ENCODE measurements at regions not wholly inside any gene's neighbourhood (a gene's known extent, or its start where the extent isn't known, plus 50 kb on each side); places are given as distances from the start of the nearest gene placed in this dataset.

DNA sequence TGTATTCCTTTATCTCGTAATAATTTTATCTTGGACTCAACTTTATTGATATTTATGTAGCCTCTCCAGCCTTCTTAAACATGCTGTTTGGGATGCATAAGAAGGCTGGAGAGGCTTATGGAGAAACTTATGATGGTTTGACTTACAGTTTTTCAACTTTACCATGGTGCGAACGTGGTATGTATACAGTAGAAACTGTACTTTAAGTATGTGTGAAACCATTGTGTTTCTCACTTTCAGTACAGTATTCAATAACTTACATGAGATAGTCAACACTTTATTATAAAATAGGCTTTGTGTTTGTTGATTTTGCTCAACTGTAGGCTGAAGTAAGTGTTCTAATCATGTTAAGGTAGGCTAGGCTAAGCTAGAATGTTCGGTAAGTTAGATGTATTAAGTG is 206.8 kb downstream of the SEC14L1 start:
- CTCF ChIA-PET, result no interaction called here

DNA sequence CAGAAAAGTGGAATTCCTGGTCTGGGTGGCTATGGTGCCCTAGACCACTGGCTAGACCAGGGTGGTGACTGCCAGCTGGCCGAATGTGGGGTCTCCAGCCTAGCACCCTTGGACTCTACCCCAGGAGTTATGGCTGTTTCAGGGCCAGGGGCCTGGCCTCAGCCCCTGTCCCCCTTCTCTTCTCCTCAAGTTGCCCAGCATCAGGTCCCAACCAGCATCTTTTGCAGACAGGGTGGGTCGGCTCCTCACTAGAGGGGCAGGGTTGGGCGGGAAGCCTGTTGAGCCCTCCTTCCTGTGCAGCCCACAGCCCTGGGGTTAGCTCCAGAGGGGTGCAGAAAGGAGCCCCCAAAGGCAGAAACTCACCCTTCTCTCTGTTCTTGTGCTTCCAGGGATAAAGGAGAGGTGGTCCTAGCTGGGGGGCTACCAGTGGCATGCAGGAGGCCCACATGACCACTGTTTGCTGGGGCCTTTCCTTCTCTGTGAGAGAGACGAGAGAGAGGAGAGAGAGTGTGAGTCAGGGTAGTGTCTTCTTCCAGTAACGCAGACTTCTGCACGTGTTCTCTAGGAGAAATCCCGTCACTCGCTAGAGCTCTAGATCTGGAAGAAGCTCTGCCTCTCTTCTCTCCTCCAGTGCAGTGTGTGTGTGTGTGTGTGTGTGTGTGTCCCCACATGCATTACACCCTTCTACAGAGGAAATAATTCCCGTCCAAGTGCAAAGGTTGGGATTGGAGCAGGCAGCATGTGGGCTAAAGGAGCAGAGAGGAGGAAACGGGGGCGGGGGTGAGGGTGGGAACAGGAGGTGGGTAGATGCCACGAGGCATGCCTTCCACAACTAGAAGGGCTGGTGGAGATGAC is 209.4 kb downstream of the SEC14L1 start:
- CTCF ChIA-PET, result interaction anchor here (1.6 kb wide), 1 partner anchor 25 kb away, joined by 5 read pairs; no protein-coding TSS in a partner anchor
- H3K27ac Mint-ChIP-seq, result no peak overlapping the region
- no peaks in the 10 kb centered on the region for H3K9me3 Mint-ChIP-seq
- H3K4me3 Mint-ChIP-seq, result no peak overlapping the region
- peaks cover 38% of the 10 kb centered on the region for H3K4me1 Mint-ChIP-seq (ENCODE audit: low read depth)
- DNase-seq, result no peak
- intact Hi-C loops (cut with micrococcal nuclease), result no loop called here
- no peaks in the 10 kb centered on the region for H3K36me3 Mint-ChIP-seq (ENCODE audit: low read depth)
- H3K27me3 Mint-ChIP-seq (ENCODE audit: low read depth), result no peaks in the 10 kb centered on the region

More for the DNA sequence above, 206.8 kb downstream of the SEC14L1 start:
- Mint-ChIP-seq H3K36me3 (ENCODE audit: low read depth) (no peaks in the 10 kb centered on the region), H3K27me3 (ENCODE audit: low read depth) (no peaks in the 10 kb centered on the region), H3K9me3 (peaks cover 2% of the 10 kb centered on the region), H3K27ac (no peak overlapping the region), H3K4me1 (ENCODE audit: low read depth) (peaks cover 40% of the 10 kb centered on the region), H3K4me3 (no peak overlapping the region)
- intact Hi-C loops (cut with micrococcal nuclease), result no loop called here
- DNase-seq, result no peak

DNA sequence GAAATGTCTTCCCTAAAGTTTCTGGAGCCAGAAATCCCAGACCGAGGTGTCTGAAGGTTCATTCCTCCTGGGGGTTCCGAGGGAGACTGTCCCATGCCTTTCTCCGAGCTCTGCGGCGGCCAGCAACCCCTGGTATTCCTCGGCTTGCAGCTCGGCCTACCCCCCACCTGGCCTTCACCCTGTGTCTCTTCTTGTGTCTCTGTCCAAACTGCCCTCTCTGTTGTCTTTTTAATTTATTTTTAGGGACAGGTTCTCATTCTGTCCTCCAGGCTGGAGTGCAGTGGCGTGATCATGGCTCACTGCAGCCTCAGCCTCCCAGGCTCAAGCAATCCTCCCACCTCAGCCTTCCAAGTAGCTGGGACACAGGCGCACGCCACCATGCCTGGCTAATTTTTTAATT is 211.7 kb downstream of the SEC14L1 start:
- H3K4me1 Mint-ChIP-seq (ENCODE audit: low read depth), result peaks cover 45% of the 10 kb centered on the region

DNA sequence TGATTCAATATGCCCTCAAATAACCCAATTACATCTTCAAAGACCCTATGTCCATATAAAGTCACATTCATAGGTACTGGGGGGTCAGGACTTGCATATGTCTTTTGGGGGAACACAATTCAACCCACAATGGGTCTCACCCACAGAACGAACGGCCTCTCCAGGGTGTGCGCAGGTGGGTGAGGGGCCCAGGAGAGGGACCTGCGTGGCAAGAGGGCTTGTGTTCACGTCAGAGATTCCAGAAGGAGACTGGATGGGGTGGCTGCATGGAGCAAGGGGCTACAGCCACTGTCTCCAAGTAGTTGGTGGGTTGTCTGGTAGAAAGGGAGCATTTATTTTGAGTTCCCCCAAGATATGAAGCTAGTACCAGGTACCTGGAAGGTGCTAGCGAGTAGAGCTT is 212.2 kb downstream of the SEC14L1 start:
- Mint-ChIP-seq H3K9me3 (no peaks in the 10 kb centered on the region), H3K4me3 (no peak overlapping the region), H3K36me3 (ENCODE audit: low read depth) (no peaks in the 10 kb centered on the region), H3K4me1 (ENCODE audit: low read depth) (peaks cover 46% of the 10 kb centered on the region), H3K27me3 (ENCODE audit: low read depth) (no peaks in the 10 kb centered on the region), H3K27ac (peak overlapping the region; percentile 35)
- DNase-seq, result no peak
- CTCF ChIA-PET, result no interaction called here
- intact Hi-C loops (cut with micrococcal nuclease), result no loop called here

More for the DNA sequence above, 211.7 kb downstream of the SEC14L1 start:
- CTCF ChIA-PET, result no interaction called here
- Mint-ChIP-seq H3K27ac (no peak overlapping the region), H3K9me3 (no peaks in the 10 kb centered on the region), H3K4me3 (no peak overlapping the region), H3K36me3 (ENCODE audit: low read depth) (no peaks in the 10 kb centered on the region), H3K27me3 (ENCODE audit: low read depth) (no peaks in the 10 kb centered on the region)
- DNase-seq, result no peak
- intact Hi-C loops (cut with micrococcal nuclease), result no loop called here

DNA sequence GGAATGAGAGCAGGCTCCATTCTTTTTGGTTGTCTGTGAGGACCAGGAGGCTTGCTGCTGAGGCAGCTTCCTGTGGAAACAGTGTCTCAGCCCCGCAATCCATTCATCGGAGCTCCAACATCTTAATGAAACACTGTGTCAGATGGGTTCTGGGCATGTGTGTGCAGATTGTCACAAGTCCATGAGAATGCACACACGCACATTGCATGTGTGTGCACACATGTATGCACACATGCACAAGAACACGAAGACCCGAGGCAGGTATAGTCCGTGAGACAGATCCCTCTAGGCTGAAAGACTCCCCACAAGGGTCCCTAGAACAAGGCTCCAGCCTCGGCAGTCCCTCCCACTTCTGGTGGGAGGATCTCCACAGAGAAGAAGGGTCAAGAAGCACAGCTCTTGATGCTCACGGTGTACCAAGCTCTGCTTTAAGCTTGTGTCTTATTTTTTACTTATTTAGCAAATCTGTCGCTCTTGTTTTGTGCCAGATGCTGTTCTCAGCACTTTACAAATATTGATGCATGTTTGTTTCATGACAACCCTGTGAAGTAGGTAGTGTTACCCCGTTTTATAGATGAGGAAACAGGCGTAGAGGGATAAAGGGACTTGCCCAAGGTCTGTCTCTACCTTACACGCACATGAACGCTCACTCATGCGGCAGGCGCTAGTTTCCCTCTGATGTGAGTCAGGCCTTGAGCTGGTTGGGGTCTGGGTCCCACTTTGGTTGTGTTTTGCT is 213.1 kb downstream of the SEC14L1 start:
- Mint-ChIP-seq H3K36me3 (ENCODE audit: low read depth) (no peaks in the 10 kb centered on the region), H3K4me1 (ENCODE audit: low read depth) (peaks cover 46% of the 10 kb centered on the region), H3K27ac (no peak overlapping the region), H3K27me3 (ENCODE audit: low read depth) (no peaks in the 10 kb centered on the region), H3K4me3 (no peak overlapping the region), H3K9me3 (no peaks in the 10 kb centered on the region)
- intact Hi-C loops (cut with micrococcal nuclease), result no loop called here
- CTCF ChIA-PET, result interaction anchor here (1.4 kb wide), 1 partner anchor 21 kb away, joined by 3 read pairs; no protein-coding TSS in a partner anchor
- DNase-seq, result no peak

DNA sequence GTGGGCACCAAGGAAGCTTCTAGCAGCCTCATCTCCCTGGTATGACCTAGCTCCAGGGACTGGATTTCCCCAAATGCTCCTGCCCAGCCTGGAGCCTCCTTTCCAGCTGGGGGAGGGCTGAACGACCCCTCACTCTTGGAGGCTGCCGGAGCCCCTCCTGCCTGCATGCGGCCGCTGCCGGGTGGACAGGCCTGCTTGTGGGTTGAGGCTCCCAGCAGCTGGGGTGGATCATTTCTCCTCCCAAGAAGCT is 213.6 kb downstream of the SEC14L1 start:
- Mint-ChIP-seq H3K4me1 (ENCODE audit: low read depth) (peaks cover 46% of the 10 kb centered on the region), H3K27me3 (ENCODE audit: low read depth) (no peaks in the 10 kb centered on the region), H3K9me3 (no peaks in the 10 kb centered on the region), H3K27ac (no peak overlapping the region), H3K36me3 (ENCODE audit: low read depth) (no peaks in the 10 kb centered on the region), H3K4me3 (no peak overlapping the region)
- CTCF ChIA-PET, result interaction anchor here (1.4 kb wide), 1 partner anchor 21 kb away, joined by 3 read pairs; no protein-coding TSS in a partner anchor
- intact Hi-C loops (cut with micrococcal nuclease), result no loop called here
- no peak for DNase-seq

DNA sequence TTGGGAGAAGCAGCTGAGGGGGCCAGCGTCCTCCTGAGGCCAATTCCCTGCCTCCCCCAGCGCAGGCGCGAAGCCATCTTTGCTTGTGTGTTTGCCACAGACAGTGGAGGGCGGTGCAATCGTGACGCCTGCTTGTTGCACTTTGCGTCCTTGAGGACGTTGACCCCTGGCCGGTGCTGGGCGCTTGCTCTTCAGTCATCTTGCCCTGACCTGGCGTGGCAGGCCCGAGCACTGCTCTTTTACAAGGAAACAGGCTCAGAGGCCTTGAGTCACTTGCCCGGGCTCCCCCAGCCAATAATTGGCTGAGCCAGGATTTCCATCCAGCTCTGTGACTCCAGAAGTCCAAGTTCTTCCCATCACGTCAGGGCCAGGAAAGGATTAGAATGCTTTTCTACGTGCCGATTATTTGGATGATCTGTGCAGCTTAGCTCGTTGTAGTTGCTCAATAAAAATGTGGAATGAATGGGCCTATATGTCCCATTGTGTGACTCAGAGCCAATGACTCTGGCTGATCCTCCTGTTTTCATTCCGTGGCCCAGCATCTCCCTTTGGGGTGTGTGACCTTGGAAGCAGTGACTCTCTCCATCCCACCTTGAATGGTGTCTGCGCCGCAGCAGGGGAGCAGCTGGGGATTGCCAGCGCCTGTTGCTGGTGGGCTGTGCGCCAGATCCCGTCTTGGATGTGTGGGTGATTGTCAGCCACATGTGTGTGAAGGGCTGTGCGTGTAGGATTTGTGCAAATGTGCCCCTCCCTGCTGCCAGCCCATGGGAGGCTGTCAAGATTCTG is 214.1 kb downstream of the SEC14L1 start:
- H3K36me3 Mint-ChIP-seq (ENCODE audit: low read depth), result no peaks in the 10 kb centered on the region
- no peak overlapping the region for H3K27ac Mint-ChIP-seq
- DNase-seq, result no peak
- H3K27me3 Mint-ChIP-seq (ENCODE audit: low read depth), result no peaks in the 10 kb centered on the region
- no peak overlapping the region for H3K4me3 Mint-ChIP-seq
- intact Hi-C loops (cut with micrococcal nuclease), result no loop called here
- H3K9me3 Mint-ChIP-seq, result no peaks in the 10 kb centered on the region
- H3K4me1 Mint-ChIP-seq (ENCODE audit: low read depth), result peaks cover 46% of the 10 kb centered on the region
- CTCF ChIA-PET, result interaction anchor here (1.4 kb wide), 1 partner anchor 20 kb away, joined by 3 read pairs; no protein-coding TSS in a partner anchor

DNA sequence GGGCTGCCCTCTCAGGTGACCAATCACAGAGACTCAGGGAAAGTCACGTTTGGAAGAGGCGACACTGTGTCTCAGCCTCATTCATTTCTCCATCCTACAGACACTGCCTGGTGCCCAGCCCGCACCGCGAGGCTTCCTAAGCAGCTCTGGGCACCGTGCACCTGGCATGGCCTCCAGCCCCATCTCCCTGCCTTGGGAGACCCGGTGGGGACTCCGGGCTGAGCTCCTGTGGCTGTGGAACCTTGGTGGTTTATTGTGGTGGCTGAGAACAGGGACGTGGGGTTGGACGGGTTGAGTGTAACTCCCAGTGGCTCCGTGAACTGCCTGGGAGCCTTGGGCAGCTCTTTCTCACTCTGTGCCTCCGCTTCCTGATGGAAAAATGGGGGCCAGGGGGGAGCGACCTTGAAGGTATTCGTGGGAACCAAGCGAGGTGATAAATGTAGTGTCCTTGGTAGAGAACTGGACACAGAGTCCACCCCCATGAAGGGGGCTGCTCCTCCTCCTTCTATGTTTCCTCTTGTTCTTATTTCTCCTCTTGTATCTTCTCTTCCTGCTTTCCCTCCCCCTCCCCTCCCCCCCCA is 215.4 kb downstream of the SEC14L1 start:
- H3K4me3 Mint-ChIP-seq, result no peak overlapping the region
- DNase-seq, result no peak
- H3K27me3 Mint-ChIP-seq (ENCODE audit: low read depth), result no peaks in the 10 kb centered on the region
- no peak overlapping the region for H3K27ac Mint-ChIP-seq
- H3K36me3 Mint-ChIP-seq (ENCODE audit: low read depth), result no peaks in the 10 kb centered on the region
- peaks cover 35% of the 10 kb centered on the region for H3K4me1 Mint-ChIP-seq (ENCODE audit: low read depth)
- CTCF ChIA-PET, result no interaction called here
- no peaks in the 10 kb centered on the region for H3K9me3 Mint-ChIP-seq
- intact Hi-C loops (cut with micrococcal nuclease), result no loop called here

DNA sequence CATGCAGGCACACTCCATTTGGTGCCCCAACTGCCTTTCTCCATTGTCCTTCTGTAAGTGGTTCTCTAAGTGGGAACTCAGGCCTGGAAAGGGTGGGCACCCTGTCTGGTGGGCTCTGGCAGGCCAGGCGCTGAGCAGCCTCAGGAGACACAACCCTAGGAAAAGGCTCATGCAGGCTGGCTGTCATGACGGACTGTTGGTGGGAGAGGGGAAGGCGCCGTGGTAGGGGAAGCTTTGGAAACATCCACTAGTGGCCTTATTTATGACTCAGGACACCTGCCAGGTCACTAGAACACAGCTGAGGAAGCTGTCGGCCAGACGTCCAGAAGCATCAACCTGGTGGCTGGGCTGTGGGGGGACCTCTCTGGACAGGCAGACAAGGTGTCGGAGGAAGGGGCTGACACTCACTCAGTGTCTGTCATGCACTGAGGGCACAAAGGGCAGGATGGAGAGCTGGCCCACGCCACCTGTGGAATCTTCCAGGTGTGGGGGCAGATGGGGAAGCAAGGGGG is 216.0 kb downstream of the SEC14L1 start:
- intact Hi-C loops (cut with micrococcal nuclease), result no loop called here
- DNase-seq, result no peak
- peaks cover 30% of the 10 kb centered on the region for H3K4me1 Mint-ChIP-seq (ENCODE audit: low read depth)
- H3K36me3 Mint-ChIP-seq (ENCODE audit: low read depth), result no peaks in the 10 kb centered on the region
- no peak overlapping the region for H3K27ac Mint-ChIP-seq
- no peaks in the 10 kb centered on the region for H3K9me3 Mint-ChIP-seq
- no peak overlapping the region for H3K4me3 Mint-ChIP-seq
- no peaks in the 10 kb centered on the region for H3K27me3 Mint-ChIP-seq (ENCODE audit: low read depth)
- CTCF ChIA-PET, result no interaction called here

DNA sequence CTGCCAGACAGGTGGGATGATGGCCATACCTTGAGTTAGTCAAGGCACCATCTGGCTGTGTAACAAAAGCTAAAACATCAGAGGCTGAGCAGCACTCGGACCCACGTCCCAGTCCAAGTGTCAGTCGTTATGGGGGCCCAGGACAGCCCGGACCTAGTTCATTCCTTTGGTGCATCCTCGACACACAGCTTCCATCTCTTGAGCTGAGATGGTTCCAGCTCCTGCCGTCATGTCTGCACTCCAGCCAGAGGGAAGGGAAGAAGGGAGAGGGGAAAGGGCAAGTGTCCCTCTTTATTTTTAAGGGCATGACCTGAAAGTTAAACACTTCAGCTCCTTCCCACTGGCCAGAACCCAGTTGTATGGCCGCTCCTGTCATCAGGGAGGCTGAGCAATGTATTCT is 218.0 kb downstream of the SEC14L1 start:
- intact Hi-C loops (cut with micrococcal nuclease), result no loop called here
- Mint-ChIP-seq H3K27me3 (ENCODE audit: low read depth) (no peaks in the 10 kb centered on the region), H3K9me3 (no peaks in the 10 kb centered on the region), H3K4me3 (no peak overlapping the region), H3K27ac (no peak overlapping the region), H3K36me3 (ENCODE audit: low read depth) (no peaks in the 10 kb centered on the region), H3K4me1 (ENCODE audit: low read depth) (peaks cover 29% of the 10 kb centered on the region)
- CTCF ChIA-PET, result interaction anchor here (0.7 to 0.8 kb wide), 2 partner anchors 10 to 41 kb away, joined by 3 to 5 read pairs; no protein-coding TSS in a partner anchor
- DNase-seq, result no peak

DNA sequence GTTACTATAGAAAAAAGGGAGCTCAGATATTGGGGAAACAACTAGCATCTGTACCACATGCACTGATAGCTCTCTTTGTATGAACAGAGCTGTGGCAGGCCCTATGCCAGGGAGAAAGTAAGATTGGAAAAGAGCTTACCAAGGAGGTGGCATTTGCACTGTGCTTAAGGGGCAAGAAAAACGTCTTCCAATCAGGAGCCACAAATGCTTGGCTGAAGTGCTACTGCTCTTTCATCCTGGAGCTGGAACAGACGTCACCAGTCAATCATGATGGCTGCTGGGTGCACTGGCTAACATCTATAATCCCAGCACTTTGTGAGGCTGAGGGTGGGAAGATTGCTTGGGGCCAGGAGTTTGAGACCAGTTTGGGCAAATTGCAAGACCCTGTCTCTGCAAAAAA is 218.5 kb downstream of the SEC14L1 start:
- no peaks in the 10 kb centered on the region for H3K36me3 Mint-ChIP-seq (ENCODE audit: low read depth)
- no peak overlapping the region for H3K27ac Mint-ChIP-seq
- H3K9me3 Mint-ChIP-seq, result no peaks in the 10 kb centered on the region
- CTCF ChIA-PET, result interaction anchor here (0.7 to 0.8 kb wide), 2 partner anchors 10 to 41 kb away, joined by 3 to 5 read pairs; no protein-coding TSS in a partner anchor
- H3K27me3 Mint-ChIP-seq (ENCODE audit: low read depth), result no peaks in the 10 kb centered on the region
- DNase-seq, result no peak
- intact Hi-C loops (cut with micrococcal nuclease), result no loop called here
- H3K4me3 Mint-ChIP-seq, result no peak overlapping the region
- peaks cover 30% of the 10 kb centered on the region for H3K4me1 Mint-ChIP-seq (ENCODE audit: low read depth)

Data from activated naive CD4-positive, alpha-beta T cell treated with anti-CD3 and anti-CD28 coated beads for 36 hours (primary cell).